Testis (tissue), 2 donors: ENCODE measurements at regions not wholly inside any gene's neighbourhood (a gene's known extent, or its start where the extent isn't known, plus 50 kb on each side); places are given as distances from the start of the nearest gene placed in this dataset.

Experiments used
- DNase-seq: peaks from one replicate; pipeline ENCODE4 v3.0.0-alpha.2; 2019
- H3K27ac ChIP-seq, 2 donors: fragments of 200-600 bp; sonication (generic); one replicate each; pipeline ENCODE4 v1.5.1; 2019
- H3K27me3 ChIP-seq: fragments of 200-600 bp; sonication (generic); one replicate; pipeline ENCODE4 v1.5.1; 2019
- H3K36me3 ChIP-seq: fragments of 200-600 bp; sonication (generic); one replicate; pipeline ENCODE4 v1.5.1; 2017; ENCODE audit warnings: low read depth; ENCODE audit errors: missing control alignments
- H3K4me1 ChIP-seq: fragments of 200-600 bp; sonication (generic); one replicate; pipeline ENCODE4 v1.5.1; 2019
- H3K4me3 ChIP-seq, 2 donors: fragments of 200-600 bp; sonication (generic); one replicate each; pipeline ENCODE4 v1.5.1; 2017 to 2019
- H3K9me3 ChIP-seq: fragments of 200-600 bp; sonication (generic); one replicate; pipeline ENCODE4 v1.5.1; 2017
- CTCF ChIP-seq, 3 experiments: fragments of 450-650 bp in 2 of 3; fragments of 200-600 bp in 1 of 3; sonication (generic) in 1 of 3; IDR thresholded peaks; one replicate each; pipeline ENCODE4 v1.5.1; 2016 to 2019; ENCODE audit warnings: antibody characterized with exemption in 3 of 3, mild to moderate bottlenecking in 2 of 3, moderate library complexity in 1 of 3
- POLR2A ChIP-seq: fragments of 450-650 bp; IDR thresholded peaks from one replicate; pipeline ENCODE4 v1.6.1; 2017; ENCODE audit warnings: antibody characterized with exemption, mild to moderate bottlenecking, moderate library complexity
- WGBS, 2 donors: methylation state at CpG; one replicate each; pipeline ENCODE4 v1.1.5; 2018; 5-methylcytosine and 5-hydroxymethylcytosine counted together
- intact Hi-C: fragments of 100-400 bp; cut with DNase I; formaldehyde crosslinking; loops from one replicate; pipeline ENCODE4 v1.15.1; 2023; ENCODE audit warnings: low total_unique reads

GRCh38 chr1:82486468-82486867 lies 685.7 kb downstream of the ADGRL2 start:
- intact Hi-C loops, result no loop called here
- Histone ChIP-seq H3K27ac (peak overlapping the region in 1 of 2 donors; percentile 46), H3K4me1 (peaks cover 19% of the 10 kb centered on the region), H3K9me3 (no peaks in the 10 kb centered on the region), H3K4me3 (no peak overlapping the region), H3K36me3 (no peaks in the 10 kb centered on the region), H3K27me3 (no peaks in the 10 kb centered on the region)
- WGBS, 2 donors, result 46% methylated on average over 5 of the region's 5 CpGs
- TF ChIP-seq POLR2A, result no peak
- TF ChIP-seq CTCF (IDR thresholded peaks at IDR 0.05), result no peak
- no peak for DNase-seq

GRCh38 chr1:82485591-82486369 lies 685.0 kb downstream of the ADGRL2 start:
- 60 to 62% methylated on average over 4 of the region's 4 CpGs for WGBS, 2 donors
- Histone ChIP-seq H3K4me1 (peaks cover 19% of the 10 kb centered on the region), H3K36me3 (no peaks in the 10 kb centered on the region), H3K27ac (peak overlapping the region in 1 of 2 donors; percentile 46), H3K9me3 (no peaks in the 10 kb centered on the region), H3K4me3 (no peak overlapping the region), H3K27me3 (no peaks in the 10 kb centered on the region)
- intact Hi-C loops, result no loop called here
- DNase-seq, result peak; percentile 90
- TF ChIP-seq CTCF (IDR thresholded peaks at IDR 0.05) (no peak), POLR2A (no peak)

- no peak for TF ChIP-seq POLR2A
- intact Hi-C loops, result no loop called here
- Histone ChIP-seq H3K27ac (no peak overlapping the region), H3K27me3 (no peaks in the 10 kb centered on the region), H3K9me3 (no peaks in the 10 kb centered on the region), H3K36me3 (no peaks in the 10 kb centered on the region), H3K4me1 (peaks cover 19% of the 10 kb centered on the region), H3K4me3 (no peak overlapping the region)
- DNase-seq, result no peak
- WGBS, 2 donors, result 94 to 95% methylated on average over 5 of the region's 5 CpGs
Measured at GRCh38 chr1:82483146-82483545, 682.4 kb downstream of the ADGRL2 start.

- TF ChIP-seq POLR2A (no peak), CTCF (IDR thresholded peaks at IDR 0.05) (no peak)
- intact Hi-C loops, result no loop called here
- no peaks in the 10 kb centered on the region for H3K4me1 ChIP-seq
- WGBS, 2 donors, result 95 to 96% methylated on average over 3 of the region's 3 CpGs
- H3K4me3 ChIP-seq, result no peak overlapping the region
- no peaks in the 10 kb centered on the region for H3K36me3 ChIP-seq
- H3K9me3 ChIP-seq, result no peaks in the 10 kb centered on the region
- H3K27ac ChIP-seq, result no peak overlapping the region
- no peak for DNase-seq
- no peaks in the 10 kb centered on the region for H3K27me3 ChIP-seq
Measured at GRCh38 chr1:82478916-82479315, 678.2 kb downstream of the ADGRL2 start.

- 93 to 95% methylated on average over 2 of the region's 2 CpGs for WGBS, 2 donors
- Histone ChIP-seq H3K4me3 (no peak overlapping the region), H3K36me3 (no peaks in the 10 kb centered on the region), H3K4me1 (no peaks in the 10 kb centered on the region), H3K27me3 (no peaks in the 10 kb centered on the region), H3K9me3 (no peaks in the 10 kb centered on the region), H3K27ac (no peak overlapping the region)
- intact Hi-C loops, result no loop called here
- no peak for TF ChIP-seq CTCF (IDR thresholded peaks at IDR 0.05)
- TF ChIP-seq POLR2A, result no peak
- no peak for DNase-seq
Measured at GRCh38 chr1:82472489-82473131, 671.9 kb downstream of the ADGRL2 start.
